GM23338 (cell line): ENCODE measurements at regions not wholly inside any gene's neighbourhood (a gene's known extent, or its start where the extent isn't known, plus 50 kb on each side); places are given as distances from the start of the nearest gene placed in this dataset.

Source experiments
- ATAC-seq: fragments of 200-7000 bp; cut with Tn5 transposase; 3 replicates; pipeline ENCODE4 v1.9.1; 2020
- DNase-seq: peaks from one replicate; pipeline ENCODE4 v3.0.0-alpha.2; 2015; ENCODE audit warnings: low spot score
- H2AFZ ChIP-seq: fragments of 200-600 bp; sonication (generic); 2 replicates; pipeline ENCODE4 v1.8.0; 2016; ENCODE audit warnings: antibody characterized with exemption, mild to moderate bottlenecking, moderate library complexity
- H3F3A ChIP-seq: fragments of 200-600 bp; sonication (generic); replicated peaks from 2 replicates; pipeline ENCODE4 v1.8.0; 2017; ENCODE audit warnings: antibody characterized with exemption, mixed run types, low read depth
- H3K27ac ChIP-seq: fragments of 200-600 bp; sonication (generic); 2 replicates; pipeline ENCODE4 v1.6.1; 2016; ENCODE audit warnings: low read depth
- H3K27me3 ChIP-seq: fragments of 200-600 bp; sonication (generic); 2 replicates; pipeline ENCODE4 v1.8.0; 2016; ENCODE audit warnings: mild to moderate bottlenecking, mixed run types, moderate library complexity; ENCODE audit not compliant: insufficient read depth
- H3K36me3 ChIP-seq: fragments of 200-600 bp; sonication (generic); 2 replicates; pipeline ENCODE4 v1.8.0; 2016; ENCODE audit warnings: mild to moderate bottlenecking; ENCODE audit not compliant: insufficient read depth
- H3K4me1 ChIP-seq: fragments of 200-600 bp; sonication (generic); 2 replicates; pipeline ENCODE4 v1.8.0; 2016; ENCODE audit warnings: mild to moderate bottlenecking, moderate library complexity; ENCODE audit not compliant: insufficient read depth
- H3K4me2 ChIP-seq: fragments of 200-600 bp; sonication (generic); 2 replicates; pipeline ENCODE4 v1.7.1; 2017; ENCODE audit warnings: mixed run types
- H3K4me3 ChIP-seq: fragments of 200-600 bp; sonication (generic); 2 replicates; pipeline ENCODE4 v1.6.1; 2016; ENCODE audit warnings: mixed run types
- H3K79me2 ChIP-seq: fragments of 200-600 bp; sonication (generic); replicated peaks from 2 replicates; pipeline ENCODE4 v1.8.0; 2017; ENCODE audit warnings: mild to moderate bottlenecking; ENCODE audit not compliant: insufficient read depth
- H3K9me2 ChIP-seq: fragments of 200-600 bp; sonication (generic); 2 replicates; pipeline ENCODE4 v1.8.0; 2017; ENCODE audit not compliant: insufficient read depth
- H4K20me1 ChIP-seq: fragments of 200-600 bp; sonication (generic); replicated peaks from 2 replicates; pipeline ENCODE4 v1.8.0; 2017; ENCODE audit warnings: mild to moderate bottlenecking; ENCODE audit not compliant: insufficient read depth
- H3K27ac Mint-ChIP-seq: 2 replicates; pipeline ENCODE4 v1.8.0; 2020; ENCODE audit warnings: inconsistent platforms, mild to moderate bottlenecking, moderate library complexity, mixed read lengths
- H3K27me3 Mint-ChIP-seq: 3 replicates; pipeline ENCODE4 v1.8.0; 2022; ENCODE audit warnings: low read depth, mild to moderate bottlenecking, moderate library complexity, mixed read lengths, inconsistent platforms; ENCODE audit not compliant: insufficient read depth, poor library complexity
- H3K36me3 Mint-ChIP-seq: 3 replicates; pipeline ENCODE4 v1.8.0; 2021; ENCODE audit warnings: low read depth, mild to moderate bottlenecking, inconsistent platforms, moderate library complexity, mixed read lengths
- H3K4me1 Mint-ChIP-seq: 3 replicates; pipeline ENCODE4 v1.8.0; 2020; ENCODE audit warnings: mild to moderate bottlenecking, inconsistent platforms, mixed read lengths
- H3K4me3 Mint-ChIP-seq: 3 replicates; pipeline ENCODE4 v1.8.0; 2021; ENCODE audit warnings: moderate library complexity, mild to moderate bottlenecking, inconsistent platforms, mixed read lengths
- H3K9me3 Mint-ChIP-seq: 3 replicates; pipeline ENCODE4 v1.8.0; 2020; ENCODE audit warnings: moderate library complexity, mild to moderate bottlenecking, inconsistent platforms, mixed read lengths
- CREB1 ChIP-seq: fragments of 250-450 bp; sonication (Bioruptor Pico); IDR thresholded peaks from 2 replicates; pipeline ENCODE4 v1.5.0; 2020; ENCODE audit warnings: low read depth, mild to moderate bottlenecking, moderate library complexity
- ETS1 ChIP-seq: IDR thresholded peaks from 2 replicates; pipeline ENCODE4 v1.6.1; 2016; ENCODE audit warnings: antibody characterized with exemption
- EZH2 ChIP-seq: fragments of 200-600 bp; sonication (generic); IDR thresholded peaks from one replicate; pipeline ENCODE4 v1.8.0; 2017; ENCODE audit warnings: antibody characterized with exemption, mild to moderate bottlenecking, low read depth; ENCODE audit not compliant: unreplicated experiment
- EZH2phosphoT487 ChIP-seq: fragments of 200-600 bp; sonication (generic); IDR thresholded peaks from one replicate; pipeline ENCODE4 v1.8.1; 2018; ENCODE audit warnings: antibody characterized with exemption; ENCODE audit not compliant: unreplicated experiment
- JUNB ChIP-seq: IDR thresholded peaks from one replicate; pipeline ENCODE4 v1.6.1; 2016; ENCODE audit warnings: antibody characterized with exemption; ENCODE audit not compliant: unreplicated experiment
- NANOG ChIP-seq: IDR thresholded peaks from 2 replicates; pipeline ENCODE4 v1.6.1; 2016; ENCODE audit warnings: antibody characterized with exemption, borderline replicate concordance
- POLR2AphosphoS5 ChIP-seq: IDR thresholded peaks from 2 replicates; pipeline ENCODE4 v1.6.1; 2016; ENCODE audit warnings: antibody characterized with exemption, low read depth
- STAT1 ChIP-seq: IDR thresholded peaks from one replicate; pipeline ENCODE4 v1.6.1; 2016; ENCODE audit warnings: antibody characterized with exemption; ENCODE audit not compliant: unreplicated experiment
- ZNF114 ChIP-seq: fragments of 250-450 bp; sonication (Bioruptor Pico); IDR thresholded peaks from 2 replicates; pipeline ENCODE4 v1.5.0; 2020; ENCODE audit warnings: mild to moderate bottlenecking, moderate library complexity
- ZNF331 ChIP-seq: fragments of 250-450 bp; sonication (Bioruptor Pico); IDR thresholded peaks from 2 replicates; pipeline ENCODE4 v1.5.0; 2020; ENCODE audit warnings: low read depth, mild to moderate bottlenecking, moderate library complexity
- ZNF462 ChIP-seq: fragments of 250-450 bp; sonication (Bioruptor Pico); IDR thresholded peaks from 2 replicates; pipeline ENCODE4 v1.5.0; 2020; ENCODE audit warnings: mild to moderate bottlenecking, moderate library complexity
- TF ChIP-seq, protein P1 (sequence below), 2 experiments: fragments of 200-600 bp in 1 of 2; sonication (generic) in 1 of 2; conservative IDR thresholded peaks; 2 replicates each; pipeline versions ENCODE4 v1.5.1 to v1.6.1; 2016 to 2017; ENCODE audit warnings: antibody characterized with exemption in 2 of 2, low read depth in 2 of 2, mild to moderate bottlenecking in 2 of 2, moderate library complexity in 1 of 2
- TF ChIP-seq, protein P2 (sequence below): IDR thresholded peaks from one replicate; pipeline ENCODE4 v1.6.1; 2018; ENCODE audit warnings: antibody characterized with exemption; ENCODE audit not compliant: unreplicated experiment

DNA sequence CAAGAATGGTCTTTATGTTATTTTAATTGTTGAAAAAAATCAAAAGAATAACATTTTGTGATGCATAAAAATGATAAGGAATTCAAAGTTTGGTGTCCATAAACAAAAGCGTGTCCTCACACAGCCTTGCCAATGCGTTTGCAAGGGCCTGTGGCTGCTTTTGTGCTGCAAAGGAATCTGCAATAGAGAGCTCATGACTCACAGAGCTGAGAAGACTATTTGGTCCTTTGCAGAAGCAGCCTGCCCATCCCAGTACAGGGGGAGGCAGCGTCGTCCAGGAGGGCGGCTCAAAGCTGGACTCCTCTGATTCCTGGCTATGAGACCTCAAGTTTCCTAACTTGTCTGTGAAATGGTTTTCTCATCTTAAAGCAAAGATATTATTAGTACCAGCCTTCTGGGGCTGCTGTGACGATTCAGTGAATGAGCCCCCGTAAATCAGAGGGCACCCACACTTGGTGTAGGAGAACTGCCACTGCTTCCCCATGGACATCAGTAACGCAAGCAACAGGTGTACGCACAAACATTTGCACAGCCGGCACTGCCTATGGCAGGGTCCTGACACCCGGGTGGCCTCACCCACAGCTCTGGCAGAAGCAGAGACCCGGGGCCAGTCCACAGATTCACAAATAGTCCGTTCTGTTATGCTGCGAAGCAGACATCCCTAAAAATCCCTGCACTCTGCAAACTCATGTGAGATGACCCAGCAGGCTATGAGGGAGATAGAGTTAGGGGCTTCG is 70.6 kb upstream of the ASAP2 start:
- Mint-ChIP-seq H3K27ac (no peak overlapping the region), H3K27me3 (peaks cover 16% of the 10 kb centered on the region), H3K9me3 (peaks cover 29% of the 10 kb centered on the region), H3K4me3 (no peak overlapping the region), H3K36me3 (peaks cover 12% of the 10 kb centered on the region), H3K4me1 (peaks cover 22% of the 10 kb centered on the region)
- no peak overlapping the region for H2AFZ ChIP-seq
- no peak overlapping the region for H3K4me2 ChIP-seq
- H3K79me2 ChIP-seq: no peaks in the 10 kb centered on the region
- no peak overlapping the region for H3K4me3 ChIP-seq
- H3K4me1 ChIP-seq: peaks cover 10% of the 10 kb centered on the region
- H3K36me3 ChIP-seq: no peaks in the 10 kb centered on the region; the same call in 1 of the 2 replicates
- DNase-seq: no peak
- no peaks in the 10 kb centered on the region for H4K20me1 ChIP-seq
- ATAC-seq: no peak
- no peak overlapping the region for H3K27ac ChIP-seq
- H3K27me3 ChIP-seq: peaks cover 11% of the 10 kb centered on the region
- TF ChIP-seq CREB1 (CRISPR knock-in tag) (no peak), NANOG (no peak), POLR2AphosphoS5 (no peak), ETS1 (no peak), ZNF462 (CRISPR knock-in tag) (no peak), EZH2phosphoT487 (no peak), ZNF114 (CRISPR knock-in tag) (no peak), ZNF331 (CRISPR knock-in tag) (no peak), STAT1 (no peak), EZH2 (no peak), JUNB (no peak)
- TF ChIP-seq, protein P1, sequence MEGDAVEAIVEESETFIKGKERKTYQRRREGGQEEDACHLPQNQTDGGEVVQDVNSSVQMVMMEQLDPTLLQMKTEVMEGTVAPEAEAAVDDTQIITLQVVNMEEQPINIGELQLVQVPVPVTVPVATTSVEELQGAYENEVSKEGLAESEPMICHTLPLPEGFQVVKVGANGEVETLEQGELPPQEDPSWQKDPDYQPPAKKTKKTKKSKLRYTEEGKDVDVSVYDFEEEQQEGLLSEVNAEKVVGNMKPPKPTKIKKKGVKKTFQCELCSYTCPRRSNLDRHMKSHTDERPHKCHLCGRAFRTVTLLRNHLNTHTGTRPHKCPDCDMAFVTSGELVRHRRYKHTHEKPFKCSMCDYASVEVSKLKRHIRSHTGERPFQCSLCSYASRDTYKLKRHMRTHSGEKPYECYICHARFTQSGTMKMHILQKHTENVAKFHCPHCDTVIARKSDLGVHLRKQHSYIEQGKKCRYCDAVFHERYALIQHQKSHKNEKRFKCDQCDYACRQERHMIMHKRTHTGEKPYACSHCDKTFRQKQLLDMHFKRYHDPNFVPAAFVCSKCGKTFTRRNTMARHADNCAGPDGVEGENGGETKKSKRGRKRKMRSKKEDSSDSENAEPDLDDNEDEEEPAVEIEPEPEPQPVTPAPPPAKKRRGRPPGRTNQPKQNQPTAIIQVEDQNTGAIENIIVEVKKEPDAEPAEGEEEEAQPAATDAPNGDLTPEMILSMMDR (conservative IDR thresholded peaks at IDR 0.05; ENCODE audit: low read depth in 2 of 2): no peak
- TF ChIP-seq, protein P2, sequence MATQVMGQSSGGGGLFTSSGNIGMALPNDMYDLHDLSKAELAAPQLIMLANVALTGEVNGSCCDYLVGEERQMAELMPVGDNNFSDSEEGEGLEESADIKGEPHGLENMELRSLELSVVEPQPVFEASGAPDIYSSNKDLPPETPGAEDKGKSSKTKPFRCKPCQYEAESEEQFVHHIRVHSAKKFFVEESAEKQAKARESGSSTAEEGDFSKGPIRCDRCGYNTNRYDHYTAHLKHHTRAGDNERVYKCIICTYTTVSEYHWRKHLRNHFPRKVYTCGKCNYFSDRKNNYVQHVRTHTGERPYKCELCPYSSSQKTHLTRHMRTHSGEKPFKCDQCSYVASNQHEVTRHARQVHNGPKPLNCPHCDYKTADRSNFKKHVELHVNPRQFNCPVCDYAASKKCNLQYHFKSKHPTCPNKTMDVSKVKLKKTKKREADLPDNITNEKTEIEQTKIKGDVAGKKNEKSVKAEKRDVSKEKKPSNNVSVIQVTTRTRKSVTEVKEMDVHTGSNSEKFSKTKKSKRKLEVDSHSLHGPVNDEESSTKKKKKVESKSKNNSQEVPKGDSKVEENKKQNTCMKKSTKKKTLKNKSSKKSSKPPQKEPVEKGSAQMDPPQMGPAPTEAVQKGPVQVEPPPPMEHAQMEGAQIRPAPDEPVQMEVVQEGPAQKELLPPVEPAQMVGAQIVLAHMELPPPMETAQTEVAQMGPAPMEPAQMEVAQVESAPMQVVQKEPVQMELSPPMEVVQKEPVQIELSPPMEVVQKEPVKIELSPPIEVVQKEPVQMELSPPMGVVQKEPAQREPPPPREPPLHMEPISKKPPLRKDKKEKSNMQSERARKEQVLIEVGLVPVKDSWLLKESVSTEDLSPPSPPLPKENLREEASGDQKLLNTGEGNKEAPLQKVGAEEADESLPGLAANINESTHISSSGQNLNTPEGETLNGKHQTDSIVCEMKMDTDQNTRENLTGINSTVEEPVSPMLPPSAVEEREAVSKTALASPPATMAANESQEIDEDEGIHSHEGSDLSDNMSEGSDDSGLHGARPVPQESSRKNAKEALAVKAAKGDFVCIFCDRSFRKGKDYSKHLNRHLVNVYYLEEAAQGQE: no peak
- no peaks in the 10 kb centered on the region for H3K9me2 ChIP-seq
- H3F3A ChIP-seq: no peaks in the 10 kb centered on the region
